NCI-H2107 treated with DMSO at 0.1 percent for 48 hours (cell line): ENCODE measurements at regions not wholly inside any gene's neighbourhood (a gene's known extent, or its start where the extent isn't known, plus 50 kb on each side); places are given as distances from the start of the nearest gene placed in this dataset.
"Not testable (repeated sequence)": the region's sequence is repeated elsewhere in the genome, so short reads cannot be mapped to it uniquely, and the experiment has no call there.

ENCODE experiments used
- DNase-seq: peaks from one replicate; lab custom pipeline; 2025; ENCODE audit not compliant: unreplicated experiment; lab: John Stamatoyannopoulos, UW

DNA sequence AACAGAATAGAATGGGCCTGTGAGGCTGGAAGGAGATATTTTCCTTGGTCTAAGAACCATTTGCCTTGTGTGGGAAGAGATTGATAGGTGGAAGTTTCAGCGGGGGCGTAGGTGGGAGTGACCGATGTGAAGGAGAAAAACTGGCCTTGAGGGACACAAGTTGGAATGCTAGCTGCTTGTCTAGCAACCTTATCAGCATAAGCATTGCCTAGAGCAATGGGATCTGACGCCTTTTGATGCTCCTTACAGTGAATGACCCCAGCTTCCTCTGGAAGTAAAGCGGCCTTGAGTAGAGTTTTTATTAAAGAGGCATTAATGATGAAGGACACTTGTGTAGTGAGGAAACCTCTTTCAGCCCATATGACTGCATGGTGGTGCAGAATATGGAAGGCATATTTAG lies 843.8 kb upstream of the ANO3 start:
- DNase-seq, result not testable (repeated sequence)

GRCh38 chr11:25501426-25501825 lies 830.5 kb upstream of the ANO3 start:
- not testable (repeated sequence) for DNase-seq

GRCh38 chr11:25515576-25515975 lies 816.4 kb upstream of the ANO3 start:
- DNase-seq, result no peak

DNA sequence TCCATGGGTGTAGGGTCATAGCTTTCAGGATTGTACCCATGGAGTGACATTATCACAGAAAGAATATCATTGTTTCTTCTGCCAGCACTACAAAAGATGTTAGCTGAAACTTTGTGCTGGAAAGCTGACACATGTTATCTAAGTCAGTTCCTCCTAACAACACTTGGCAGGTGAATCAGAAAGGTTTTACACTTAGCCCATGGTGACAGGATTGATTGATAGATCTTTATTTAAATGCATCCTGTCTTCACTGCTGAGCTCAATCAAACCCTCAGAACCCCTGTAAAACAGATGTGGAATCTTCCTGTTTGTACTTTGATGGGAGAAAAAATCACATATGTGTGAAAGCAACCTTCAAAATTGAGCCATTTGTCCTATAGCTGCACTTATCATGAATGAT lies 811.5 kb upstream of the ANO3 start:
- no peak for DNase-seq

- no peak for DNase-seq
Observed at GRCh38 chr11:25527841-25528240, 804.1 kb upstream of the ANO3 start.

GRCh38 chr11:25529572-25529971 lies 802.4 kb upstream of the ANO3 start:
- no peak for DNase-seq

- DNase-seq, result no peak
Observed at GRCh38 chr11:25535467-25536272, 796.3 kb upstream of the ANO3 start.

- no peak for DNase-seq
Observed at GRCh38 chr11:25536289-25536688, 795.6 kb upstream of the ANO3 start.

DNA sequence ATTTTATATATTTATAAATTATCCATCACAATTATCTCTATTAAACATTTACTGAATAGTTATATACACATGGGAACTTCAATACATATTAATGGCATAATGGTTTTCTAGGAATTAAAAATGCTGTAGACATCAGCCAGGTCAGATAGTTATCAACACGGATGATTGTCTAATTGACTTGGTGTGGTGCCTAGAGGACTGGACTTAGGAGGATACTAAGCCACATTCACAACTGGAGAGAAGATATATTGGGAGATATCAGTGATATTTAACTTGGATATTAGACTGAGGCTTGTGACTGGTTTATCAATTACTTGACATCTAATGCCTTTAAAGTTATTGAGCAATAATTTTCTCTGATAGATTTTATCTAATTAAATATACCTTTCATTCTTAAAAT lies 794.5 kb upstream of the ANO3 start:
- DNase-seq, result no peak

DNA sequence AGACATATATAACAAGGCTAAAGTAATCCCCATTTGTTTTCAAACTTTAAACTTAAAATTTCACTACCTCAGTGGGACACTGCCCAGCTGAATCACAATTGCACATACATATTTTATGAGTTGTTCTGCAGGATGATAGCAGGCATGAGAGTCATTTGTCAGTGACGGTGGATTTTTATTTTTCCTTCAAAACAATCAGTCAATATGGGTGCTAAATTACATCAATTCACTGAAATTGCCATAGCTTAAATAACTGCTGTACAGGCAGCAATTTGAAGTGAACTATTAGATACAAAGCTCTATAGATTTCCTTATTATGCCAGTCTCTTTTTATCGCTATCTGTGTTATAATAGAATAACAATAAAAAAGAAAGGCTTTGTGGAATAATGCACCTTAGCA lies 784.6 kb upstream of the ANO3 start:
- DNase-seq, result no peak

DNA sequence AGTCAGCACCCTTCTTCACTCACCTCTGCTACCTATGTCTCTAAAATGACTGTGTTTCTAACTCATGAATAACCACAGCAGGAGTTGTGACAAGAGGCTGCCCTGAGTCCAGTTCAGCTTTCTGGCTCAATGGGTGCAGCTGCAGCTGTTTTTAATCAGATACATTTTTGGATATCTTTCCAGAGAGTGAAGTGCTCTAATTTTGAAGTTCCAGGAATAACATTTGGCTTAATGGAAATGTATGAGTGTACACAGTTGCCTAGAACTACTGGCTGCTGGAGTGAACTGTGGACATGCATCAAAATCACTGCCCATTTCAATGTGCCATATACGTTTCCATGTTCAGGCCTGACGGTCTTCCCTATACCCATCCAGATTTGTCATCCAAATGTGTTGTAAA lies 769.5 kb upstream of the ANO3 start:
- no peak for DNase-seq

DNA sequence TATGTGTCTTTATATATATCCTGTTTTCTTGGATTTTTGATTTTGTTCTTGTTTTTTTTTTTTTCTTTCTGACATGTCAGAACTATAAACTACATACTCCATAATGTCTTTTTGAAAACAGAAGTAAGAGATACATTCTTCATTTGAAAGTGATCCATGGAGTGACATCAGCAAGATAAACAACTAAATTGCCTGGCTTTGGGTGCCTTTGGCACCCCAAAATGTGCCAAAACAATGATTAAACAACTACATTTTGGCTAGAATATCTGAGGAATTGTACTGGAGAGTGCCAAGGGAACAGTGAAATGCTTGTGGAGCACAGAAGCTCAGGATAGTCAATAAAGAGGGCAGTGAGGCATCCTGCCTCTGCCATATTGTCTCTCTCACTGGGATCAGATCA lies 766.1 kb upstream of the ANO3 start:
- DNase-seq, result no peak

- no peak for DNase-seq
Observed at GRCh38 chr11:25566298-25567200, 765.4 kb upstream of the ANO3 start.

DNA sequence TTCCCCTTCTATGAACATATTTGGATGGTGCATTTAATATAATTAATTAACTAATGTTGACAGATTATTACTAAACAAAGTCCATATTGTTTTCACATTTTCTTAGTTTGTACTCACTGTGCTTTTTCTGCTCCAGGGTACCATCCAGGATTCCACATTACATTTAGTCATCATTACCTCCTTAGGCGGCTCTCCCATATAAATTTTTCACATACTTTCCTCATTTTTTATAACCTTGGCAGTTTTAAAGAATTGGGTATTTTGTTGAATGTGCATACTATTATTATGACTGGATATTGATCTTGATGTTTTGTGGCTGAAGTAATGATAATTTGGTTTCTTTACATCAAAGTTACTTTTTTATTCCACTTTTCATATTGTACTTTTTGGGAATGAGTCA lies 755.6 kb upstream of the ANO3 start:
- no peak for DNase-seq

DNA sequence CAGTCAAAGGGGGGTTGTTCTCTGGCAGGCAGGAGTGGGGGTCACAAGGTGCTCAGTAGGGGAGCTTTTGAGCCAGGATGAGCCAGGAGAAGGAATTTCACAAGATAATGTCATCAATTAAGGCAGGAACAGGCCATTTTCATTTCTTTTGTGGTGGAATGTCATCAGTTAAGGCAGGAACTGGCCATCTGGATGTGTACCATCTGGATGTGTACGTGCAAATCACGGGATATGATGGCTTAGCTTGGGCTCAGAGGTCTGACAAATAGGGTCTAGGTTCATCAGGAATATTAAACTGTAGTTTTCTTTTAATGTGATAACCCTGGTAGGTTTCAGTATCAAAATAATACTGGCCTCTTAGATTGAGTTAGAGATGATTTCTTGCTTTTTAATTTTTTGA lies 752.4 kb upstream of the ANO3 start:
- not testable (repeated sequence) for DNase-seq

- no peak for DNase-seq
Observed at GRCh38 chr11:25583596-25583995, 748.3 kb upstream of the ANO3 start.

GRCh38 chr11:25587496-25587895 lies 744.4 kb upstream of the ANO3 start:
- no peak for DNase-seq

DNA sequence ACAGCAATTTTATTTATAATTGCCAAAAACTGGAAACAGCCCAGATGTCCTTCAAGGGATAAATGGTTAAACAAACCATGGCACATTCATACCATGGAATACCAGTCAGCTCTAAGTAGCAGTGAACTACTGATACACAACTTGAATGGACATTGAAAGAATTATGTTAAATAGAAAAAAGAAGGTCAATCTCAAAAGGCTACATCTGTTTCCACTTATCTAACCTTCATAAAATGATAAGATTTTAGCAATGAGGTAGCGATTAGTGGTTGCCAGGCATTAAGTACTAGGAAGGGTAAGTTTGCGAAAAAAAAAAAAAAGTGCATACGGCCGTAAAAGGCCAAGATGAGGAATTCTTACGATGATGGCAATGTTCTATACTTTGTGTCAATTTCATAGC lies 738.7 kb upstream of the ANO3 start:
- no peak for DNase-seq

DNA sequence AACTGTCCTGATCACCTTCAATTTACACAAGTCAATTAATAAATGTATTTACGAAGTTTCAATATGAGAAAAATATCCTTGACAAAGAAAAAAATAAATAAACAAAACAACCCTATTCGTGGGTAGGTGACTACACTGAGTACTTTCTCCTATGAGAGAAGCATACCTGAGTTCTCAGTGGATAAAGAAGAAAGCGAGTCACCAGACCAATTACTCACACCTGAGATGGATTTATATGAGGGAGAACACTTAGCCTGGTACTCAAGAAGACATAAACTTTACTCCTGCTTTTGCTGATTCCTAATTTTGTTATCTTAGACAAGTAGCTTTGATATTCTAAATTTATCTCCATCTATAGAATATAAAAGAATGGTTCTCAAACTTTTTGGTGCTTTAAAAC lies 735.2 kb upstream of the ANO3 start:
- no peak for DNase-seq

GRCh38 chr11:25597696-25598095 lies 734.2 kb upstream of the ANO3 start:
- no peak for DNase-seq

DNA sequence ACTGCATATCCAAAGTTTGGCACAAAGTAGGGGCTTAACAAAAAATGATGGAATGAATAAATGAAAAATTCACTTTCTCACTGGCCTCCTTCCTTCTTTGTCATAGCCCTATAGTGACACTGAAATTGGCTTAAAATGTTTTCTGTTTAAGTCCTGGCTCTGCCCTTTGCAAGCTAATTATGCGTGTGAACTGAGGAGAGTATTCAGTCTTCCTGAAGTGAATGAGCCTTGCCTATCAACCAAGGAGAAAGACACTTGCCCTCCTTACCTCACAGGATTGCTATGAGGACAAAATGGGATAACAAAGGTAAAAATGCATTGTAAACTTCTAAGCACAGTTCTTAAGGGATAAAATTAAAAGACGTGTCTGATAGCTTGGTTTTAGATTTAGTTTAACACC lies 729.8 kb upstream of the ANO3 start:
- DNase-seq, result no peak

DNA sequence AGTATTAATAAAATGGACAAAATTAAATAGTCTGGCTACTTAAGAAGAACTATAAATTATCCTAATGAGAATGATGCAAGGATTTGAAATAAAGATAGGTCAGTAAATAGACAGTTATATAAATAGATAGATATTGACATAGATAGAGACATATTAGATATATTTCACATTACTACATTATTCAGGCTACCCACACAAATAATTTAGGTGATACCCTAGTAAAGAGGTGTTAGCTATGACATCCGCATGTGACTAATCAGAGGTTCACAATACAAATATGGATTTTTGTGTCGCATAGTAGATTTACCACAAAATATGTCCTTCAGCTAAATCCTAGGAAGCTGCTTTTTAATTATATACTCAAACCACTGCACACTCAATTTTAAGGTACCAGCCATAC lies 729.0 kb upstream of the ANO3 start:
- no peak for DNase-seq
